NCI-H82 treated with DMSO at 0.1 percent for 48 hours (cell line): ENCODE measurements at regions not wholly inside any gene's neighbourhood (a gene's known extent, or its start where the extent isn't known, plus 50 kb on each side); places are given as distances from the start of the nearest gene placed in this dataset.

ENCODE experiments used
- DNase-seq: peaks from one replicate; lab custom pipeline; 2025; ENCODE audit not compliant: unreplicated experiment; lab: John Stamatoyannopoulos, UW

- DNase-seq = no peak
Observed at GRCh38 chr4:176441594-176441993, 121.8 kb downstream of the SPCS3 start.

- DNase-seq = no peak
Observed at GRCh38 chr4:176443117-176443516, 123.4 kb downstream of the SPCS3 start.

GRCh38 chr4:176443646-176444409, 124.1 kb downstream of the SPCS3 start:
- DNase-seq = no peak

GRCh38 chr4:176444741-176445140, 125.0 kb downstream of the SPCS3 start:
- DNase-seq = no peak

GRCh38 chr4:176448761-176449160, 129.0 kb downstream of the SPCS3 start:
- no peak for DNase-seq

GRCh38 chr4:176451443-176451842, 131.7 kb downstream of the SPCS3 start:
- DNase-seq = no peak

- DNase-seq = no peak
Observed at GRCh38 chr4:176453079-176453478, 133.3 kb downstream of the SPCS3 start.

- no peak for DNase-seq
Observed at GRCh38 chr4:176453658-176454057, 133.9 kb downstream of the SPCS3 start.

GRCh38 chr4:176464748-176465147, 145.0 kb downstream of the SPCS3 start:
- DNase-seq = no peak

- DNase-seq = no peak
Observed at GRCh38 chr4:176467001-176467400, 147.2 kb downstream of the SPCS3 start.

GRCh38 chr4:176469546-176469945, 149.8 kb downstream of the SPCS3 start:
- DNase-seq = no peak

GRCh38 chr4:176470671-176471070, 150.9 kb downstream of the SPCS3 start:
- no peak for DNase-seq

GRCh38 chr4:176475067-176475466, 155.3 kb downstream of the SPCS3 start:
- no peak for DNase-seq

GRCh38 chr4:176478076-176478475, 158.3 kb downstream of the SPCS3 start:
- no peak for DNase-seq

GRCh38 chr4:176479767-176480166, 160.0 kb downstream of the SPCS3 start:
- DNase-seq = no peak

GRCh38 chr4:176482972-176483371, 163.2 kb downstream of the SPCS3 start:
- DNase-seq = no peak

- DNase-seq = no peak
Observed at GRCh38 chr4:176484301-176484984, 164.7 kb downstream of the SPCS3 start.

GRCh38 chr4:176489001-176489400, 169.2 kb downstream of the SPCS3 start:
- DNase-seq = no peak

- DNase-seq = no peak
Observed at GRCh38 chr4:176492646-176493302, 173.0 kb downstream of the SPCS3 start.

- no peak for DNase-seq
Observed at GRCh38 chr4:176498617-176499256, 179.0 kb downstream of the SPCS3 start.

GRCh38 chr4:176499518-176499917, 179.8 kb downstream of the SPCS3 start:
- DNase-seq = no peak

GRCh38 chr4:176500894-176501293, 181.1 kb downstream of the SPCS3 start:
- DNase-seq = no peak
